ENCODE measurements at regions not wholly inside any gene's neighbourhood (a gene's known extent, or its start where the extent isn't known, plus 50 kb on each side); places are given as distances from the start of the nearest gene placed in this dataset.
"Not testable (repeated sequence)": the region's sequence is repeated elsewhere in the genome, so short reads cannot be mapped to it uniquely, and the experiment has no call there.

GRCh38 chr2:236367506-236368289 lies 103.5 kb upstream of the ASB18 start:
- Histone ChIP-seq H3K27me3 (ENCODE audit: control insufficient read depth in 5 of 5, insufficient read depth in 4 of 5, low read length in 5 of 5) (peaks cover 10 to 21% (median 13%) of the 10 kb centered on the region in 5 donors), H3K4me1 (ENCODE audit: control insufficient read depth in 5 of 5, insufficient read depth in 5 of 5, low read length in 5 of 5) (no peaks in the 10 kb centered on the region), H3K9me3 (ENCODE audit: control insufficient read depth in 5 of 5, low read length in 5 of 5) (no peaks in the 10 kb centered on the region), H3K36me3 (ENCODE audit: control insufficient read depth in 5 of 5, insufficient read depth in 5 of 5, low read length in 5 of 5) (no peaks in the 10 kb centered on the region), H3K4me3 (ENCODE audit: low read depth in 1 of 5, low read length in 5 of 5) (no peak overlapping the region), H3K27ac (ENCODE audit: low read depth, low read length) (no peak overlapping the region), H3K9ac (ENCODE audit: low read length in 5 of 5) (no peak overlapping the region)

DNA sequence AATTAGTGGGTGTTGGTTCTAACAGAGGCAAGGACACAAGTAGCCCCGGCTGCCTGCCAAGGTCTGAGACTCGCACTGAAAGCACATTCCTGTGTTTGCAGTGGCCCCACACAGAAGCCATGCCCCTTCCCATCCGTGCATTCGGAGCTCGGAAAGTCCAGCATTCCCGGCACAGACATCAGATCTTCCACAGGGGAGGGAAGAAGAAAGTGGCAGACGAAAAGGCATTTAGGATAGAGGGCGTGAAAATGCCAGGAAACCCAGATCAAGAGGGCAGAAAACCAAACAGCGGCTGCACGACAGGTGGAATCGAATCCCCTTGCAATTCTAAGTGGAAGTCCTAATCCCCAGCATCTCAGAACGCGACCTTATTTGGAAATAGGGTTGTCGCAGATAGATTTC lies 105.5 kb upstream of the ASB18 start:
- Histone ChIP-seq H3K27ac (ENCODE audit: low read depth, low read length) (no peak overlapping the region), H3K4me1 (ENCODE audit: control insufficient read depth in 5 of 5, insufficient read depth in 5 of 5, low read length in 5 of 5) (no peaks in the 10 kb centered on the region), H3K4me3 (ENCODE audit: low read depth in 1 of 5, low read length in 5 of 5) (no peak overlapping the region), H3K27me3 (ENCODE audit: control insufficient read depth in 5 of 5, insufficient read depth in 4 of 5, low read length in 5 of 5) (peaks cover 10 to 21% (median 13%) of the 10 kb centered on the region in 5 donors), H3K9me3 (ENCODE audit: control insufficient read depth in 5 of 5, low read length in 5 of 5) (no peaks in the 10 kb centered on the region), H3K9ac (ENCODE audit: low read length in 5 of 5) (no peak overlapping the region), H3K36me3 (ENCODE audit: control insufficient read depth in 5 of 5, insufficient read depth in 5 of 5, low read length in 5 of 5) (no peaks in the 10 kb centered on the region)

- Histone ChIP-seq H3K4me3 (ENCODE audit: low read depth in 1 of 5, low read length in 5 of 5) (no peak overlapping the region), H3K4me1 (ENCODE audit: control insufficient read depth in 5 of 5, insufficient read depth in 5 of 5, low read length in 5 of 5) (no peaks in the 10 kb centered on the region), H3K9ac (ENCODE audit: low read length in 5 of 5) (no peak overlapping the region), H3K36me3 (ENCODE audit: control insufficient read depth in 5 of 5, insufficient read depth in 5 of 5, low read length in 5 of 5) (no peaks in the 10 kb centered on the region), H3K9me3 (ENCODE audit: control insufficient read depth in 5 of 5, low read length in 5 of 5) (no peaks in the 10 kb centered on the region), H3K27me3 (ENCODE audit: control insufficient read depth in 5 of 5, insufficient read depth in 4 of 5, low read length in 5 of 5) (peaks cover 5 to 16% (median 13%) of the 10 kb centered on the region in 5 donors), H3K27ac (ENCODE audit: low read depth, low read length) (no peak overlapping the region)
These were observed 106.7 kb upstream of the ASB18 start for GRCh38 chr2:236370847-236371409.

GRCh38 chr2:236375973-236376476 lies 111.8 kb upstream of the ASB18 start:
- no peak overlapping the region for H3K27ac ChIP-seq (ENCODE audit: low read depth, low read length)
- H3K9ac ChIP-seq (ENCODE audit: low read length in 5 of 5): no peak overlapping the region
- no peak overlapping the region for H3K4me3 ChIP-seq (ENCODE audit: low read depth in 1 of 5, low read length in 5 of 5)
- no peaks in the 10 kb centered on the region for H3K36me3 ChIP-seq (ENCODE audit: control insufficient read depth in 5 of 5, insufficient read depth in 5 of 5, low read length in 5 of 5)
- H3K9me3 ChIP-seq (ENCODE audit: control insufficient read depth in 5 of 5, low read length in 5 of 5): peaks cover 0 to 2% (median 0%) of the 10 kb centered on the region in 5 donors
- H3K4me1 ChIP-seq (ENCODE audit: control insufficient read depth in 5 of 5, insufficient read depth in 5 of 5, low read length in 5 of 5): no peaks in the 10 kb centered on the region
- peaks cover 0 to 4% (median 2%) of the 10 kb centered on the region in 5 donors for H3K27me3 ChIP-seq (ENCODE audit: control insufficient read depth in 5 of 5, insufficient read depth in 4 of 5, low read length in 5 of 5)

DNA sequence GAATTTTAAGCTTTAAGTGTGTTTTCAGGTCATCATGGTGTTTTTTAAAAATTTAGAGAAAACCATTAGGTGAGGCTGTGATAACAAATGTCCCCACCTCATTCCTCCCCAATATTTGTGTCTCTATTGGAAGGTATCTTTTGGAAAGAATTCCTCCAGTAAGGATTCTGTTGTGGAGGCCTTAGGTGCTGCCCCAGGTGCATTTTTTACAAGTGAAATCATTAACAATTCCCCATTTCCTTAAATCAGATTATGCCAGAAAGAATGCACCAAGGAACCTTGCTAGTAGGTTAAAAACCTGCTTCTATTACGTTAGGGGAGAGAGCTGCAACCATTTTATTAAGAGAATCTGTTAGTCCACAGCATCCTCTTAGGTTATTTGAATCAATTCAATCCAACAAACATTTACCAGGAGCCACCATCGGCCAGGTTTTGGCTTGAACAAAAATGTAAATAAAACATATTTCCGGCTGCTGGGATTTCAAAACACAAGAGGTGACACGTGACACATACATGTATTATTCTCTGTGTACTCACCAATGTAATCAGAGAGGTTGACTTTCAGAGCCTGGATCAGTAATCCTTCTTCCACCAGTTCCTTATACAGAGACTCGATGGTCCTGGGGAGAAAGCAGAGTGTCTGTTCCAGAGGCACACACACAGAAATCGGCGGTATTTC lies 112.5 kb upstream of the ASB18 start:
- H3K36me3 ChIP-seq (ENCODE audit: control insufficient read depth in 5 of 5, insufficient read depth in 5 of 5, low read length in 5 of 5): no peaks in the 10 kb centered on the region
- H3K4me1 ChIP-seq (ENCODE audit: control insufficient read depth in 5 of 5, insufficient read depth in 5 of 5, low read length in 5 of 5): no peaks in the 10 kb centered on the region
- no peak overlapping the region for H3K27ac ChIP-seq (ENCODE audit: low read depth, low read length)
- peaks cover 0 to 3% (median 0%) of the 10 kb centered on the region in 5 donors for H3K27me3 ChIP-seq (ENCODE audit: control insufficient read depth in 5 of 5, insufficient read depth in 4 of 5, low read length in 5 of 5)
- no peak overlapping the region for H3K9ac ChIP-seq (ENCODE audit: low read length in 5 of 5)
- H3K9me3 ChIP-seq (ENCODE audit: control insufficient read depth in 5 of 5, low read length in 5 of 5): peaks cover 0 to 2% (median 0%) of the 10 kb centered on the region in 5 donors
- H3K4me3 ChIP-seq (ENCODE audit: low read depth in 1 of 5, low read length in 5 of 5): no peak overlapping the region

DNA sequence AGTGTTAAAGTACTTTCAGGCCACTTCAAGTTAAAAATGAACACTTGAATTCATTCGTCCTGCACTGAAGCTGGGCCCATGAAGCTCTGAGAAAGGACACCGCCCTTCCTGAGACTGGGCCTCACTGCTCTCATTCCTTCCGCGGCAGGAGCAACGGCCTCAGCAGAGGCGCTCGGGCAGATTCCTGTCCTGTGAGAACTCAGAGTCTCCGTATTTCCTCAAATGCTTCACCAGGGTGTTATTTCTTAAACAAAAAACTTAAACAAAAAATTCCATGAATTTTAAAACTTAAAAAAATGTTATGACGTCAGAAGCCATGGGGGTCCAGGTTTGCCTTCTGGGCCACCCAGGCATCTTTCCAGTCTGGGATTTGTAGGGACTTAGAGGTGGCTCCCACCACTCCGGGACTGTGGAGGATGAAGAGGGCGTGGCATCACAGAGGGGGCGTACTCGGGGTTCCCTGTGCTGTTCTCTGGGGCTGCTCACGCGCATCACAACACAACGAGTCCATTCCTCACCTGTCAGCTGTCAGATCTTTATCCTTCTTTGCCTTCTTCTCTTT lies 115.9 kb upstream of the ASB18 start:
- Histone ChIP-seq H3K36me3 (ENCODE audit: control insufficient read depth in 5 of 5, insufficient read depth in 5 of 5, low read length in 5 of 5) (no peaks in the 10 kb centered on the region), H3K9ac (ENCODE audit: low read length in 5 of 5) (no peak overlapping the region), H3K4me1 (ENCODE audit: control insufficient read depth in 5 of 5, insufficient read depth in 5 of 5, low read length in 5 of 5) (no peaks in the 10 kb centered on the region), H3K4me3 (ENCODE audit: low read depth in 1 of 5, low read length in 5 of 5) (no peak overlapping the region), H3K27me3 (ENCODE audit: control insufficient read depth in 5 of 5, insufficient read depth in 4 of 5, low read length in 5 of 5) (no peaks in the 10 kb centered on the region), H3K9me3 (ENCODE audit: control insufficient read depth in 5 of 5, low read length in 5 of 5) (peaks cover 0 to 2% (median 0%) of the 10 kb centered on the region in 5 donors), H3K27ac (ENCODE audit: low read depth, low read length) (no peak overlapping the region)

DNA sequence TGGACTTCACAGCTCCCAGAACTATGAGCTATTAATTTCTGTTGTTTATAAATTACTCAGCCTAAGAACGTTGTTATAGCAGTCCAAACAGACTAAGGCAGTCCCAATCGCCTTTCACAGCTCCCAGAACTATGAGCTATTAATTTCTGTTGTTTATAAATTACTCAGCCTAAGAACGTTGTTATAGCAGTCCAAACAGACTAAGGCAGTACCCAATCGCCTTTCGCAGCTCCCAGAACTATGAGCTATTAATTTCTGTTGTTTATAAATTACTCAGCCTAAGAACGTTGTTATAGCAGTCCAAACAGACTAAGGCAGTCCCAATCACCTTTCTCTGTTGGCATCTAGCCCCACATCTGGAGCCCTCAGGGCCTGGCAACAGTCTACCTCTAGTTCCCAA lies 117.0 kb upstream of the ASB18 start:
- not testable (repeated sequence) for H3K4me1 ChIP-seq (ENCODE audit: control insufficient read depth in 5 of 5, insufficient read depth in 5 of 5, low read length in 5 of 5); H3K4me3 ChIP-seq (ENCODE audit: low read depth in 1 of 5, low read length in 5 of 5); H3K9me3 ChIP-seq (ENCODE audit: control insufficient read depth in 5 of 5, low read length in 5 of 5); H3K9ac ChIP-seq (ENCODE audit: low read length in 5 of 5); H3K27ac ChIP-seq (ENCODE audit: low read depth, low read length); H3K36me3 ChIP-seq (ENCODE audit: control insufficient read depth in 5 of 5, insufficient read depth in 5 of 5, low read length in 5 of 5); H3K27me3 ChIP-seq (ENCODE audit: control insufficient read depth in 5 of 5, insufficient read depth in 4 of 5, low read length in 5 of 5)

DNA sequence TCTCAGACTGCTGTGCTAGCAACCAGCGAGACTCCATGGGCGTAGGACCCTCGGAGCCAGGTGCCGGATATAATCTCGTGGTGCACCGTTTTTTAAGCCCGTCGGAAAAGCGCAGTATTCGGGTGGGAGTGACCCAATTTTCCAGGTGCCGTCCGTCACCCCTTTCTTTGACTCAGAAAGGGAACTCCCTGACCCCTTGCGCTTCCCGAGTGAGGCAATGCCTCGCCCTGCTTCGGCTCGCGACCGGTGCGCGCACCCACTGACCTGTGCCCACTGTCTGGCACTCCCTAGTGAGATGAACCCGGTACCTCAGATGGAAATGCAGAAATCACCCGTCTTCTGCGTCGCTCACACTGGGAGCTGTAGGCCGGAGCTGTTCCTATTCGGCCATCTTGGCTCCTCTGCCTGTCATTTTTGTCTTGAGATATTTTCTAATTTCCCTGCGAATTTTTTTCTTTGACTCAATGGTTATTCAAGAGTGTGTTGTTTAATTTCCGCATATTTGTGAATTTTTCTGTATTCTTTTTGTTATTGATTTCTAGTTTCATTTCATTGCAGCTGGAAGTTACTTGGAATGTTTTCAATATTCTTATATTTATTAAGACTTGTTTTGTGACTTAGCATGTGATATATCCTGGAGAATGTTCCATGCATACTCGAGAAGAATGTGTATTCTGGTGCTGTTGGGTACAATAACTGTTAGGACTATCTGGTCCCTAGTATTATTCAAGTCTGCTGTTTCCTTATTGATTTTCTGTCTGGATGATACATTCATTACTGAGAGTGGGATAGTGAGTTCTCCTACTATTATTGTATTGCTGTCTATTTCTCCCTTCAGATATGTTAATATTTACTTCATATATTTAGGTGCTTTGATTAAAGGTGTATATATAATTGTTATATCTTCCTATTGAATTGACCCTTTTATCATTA lies 125.3 kb upstream of the ASB18 start:
- H3K4me1 ChIP-seq (ENCODE audit: control insufficient read depth in 5 of 5, insufficient read depth in 5 of 5, low read length in 5 of 5); H3K27me3 ChIP-seq (ENCODE audit: control insufficient read depth in 5 of 5, insufficient read depth in 4 of 5, low read length in 5 of 5); H3K36me3 ChIP-seq (ENCODE audit: control insufficient read depth in 5 of 5, insufficient read depth in 5 of 5, low read length in 5 of 5); H3K9me3 ChIP-seq (ENCODE audit: control insufficient read depth in 5 of 5, low read length in 5 of 5); H3K27ac ChIP-seq (ENCODE audit: low read depth, low read length); H3K9ac ChIP-seq (ENCODE audit: low read length in 5 of 5); H3K4me3 ChIP-seq (ENCODE audit: low read depth in 1 of 5, low read length in 5 of 5): not testable (repeated sequence)

- Histone ChIP-seq H3K27me3 (ENCODE audit: control insufficient read depth in 5 of 5, insufficient read depth in 4 of 5, low read length in 5 of 5) (no peaks in the 10 kb centered on the region), H3K9me3 (ENCODE audit: control insufficient read depth in 5 of 5, low read length in 5 of 5) (no peaks in the 10 kb centered on the region), H3K4me1 (ENCODE audit: control insufficient read depth in 5 of 5, insufficient read depth in 5 of 5, low read length in 5 of 5) (no peaks in the 10 kb centered on the region), H3K9ac (ENCODE audit: low read length in 5 of 5) (no peak overlapping the region), H3K4me3 (ENCODE audit: low read depth in 1 of 5, low read length in 5 of 5) (no peak overlapping the region), H3K27ac (ENCODE audit: low read depth, low read length) (no peak overlapping the region), H3K36me3 (ENCODE audit: control insufficient read depth in 5 of 5, insufficient read depth in 5 of 5, low read length in 5 of 5) (no peaks in the 10 kb centered on the region)
These were observed 128.9 kb upstream of the ASB18 start for GRCh38 chr2:236393101-236393500.
